Ecto neural progenitor cell (in vitro differentiated cells): ENCODE measurements at regions not wholly inside any gene's neighbourhood (a gene's known extent, or its start where the extent isn't known, plus 50 kb on each side); places are given as distances from the start of the nearest gene placed in this dataset.

ENCODE experiments used
- DNase-seq: peaks from one replicate; pipeline ENCODE4 v3.0.0-alpha.2; 2018; ENCODE audit warnings: low spot score

- no peak for DNase-seq
Measured at GRCh38 chr3:187954873-187955586, 198.9 kb upstream of the LPP start.

GRCh38 chr3:187955587-187955952, 198.4 kb upstream of the LPP start:
- DNase-seq, result no peak

GRCh38 chr3:187957165-187957581, 196.8 kb upstream of the LPP start:
- no peak for DNase-seq

- DNase-seq, result no peak
Measured at GRCh38 chr3:187957582-187957981, 196.4 kb upstream of the LPP start.

- DNase-seq, result no peak
Measured at GRCh38 chr3:187958432-187959003, 195.4 kb upstream of the LPP start.

GRCh38 chr3:187960820-187961219, 193.1 kb upstream of the LPP start:
- DNase-seq, result no peak

- no peak for DNase-seq
Measured at GRCh38 chr3:187961366-187961765, 192.6 kb upstream of the LPP start.

GRCh38 chr3:187963003-187963676, 190.8 kb upstream of the LPP start:
- DNase-seq, result no peak

- no peak for DNase-seq
Measured at GRCh38 chr3:187963677-187964385, 190.1 kb upstream of the LPP start.

GRCh38 chr3:187964760-187965159, 189.2 kb upstream of the LPP start:
- DNase-seq, result no peak

GRCh38 chr3:187966096-187966495, 187.9 kb upstream of the LPP start:
- no peak for DNase-seq

GRCh38 chr3:187966636-187967406, 187.1 kb upstream of the LPP start:
- no peak for DNase-seq

- DNase-seq, result no peak
Measured at GRCh38 chr3:187967993-187968392, 186.0 kb upstream of the LPP start.

GRCh38 chr3:187968883-187969580, 184.9 kb upstream of the LPP start:
- DNase-seq, result no peak

GRCh38 chr3:187969581-187969950, 184.4 kb upstream of the LPP start:
- DNase-seq, result no peak

- DNase-seq, result no peak
Measured at GRCh38 chr3:187970106-187970505, 183.9 kb upstream of the LPP start.

GRCh38 chr3:187971629-187972028, 182.3 kb upstream of the LPP start:
- DNase-seq, result no peak

GRCh38 chr3:187972454-187972853, 181.5 kb upstream of the LPP start:
- DNase-seq, result no peak

- no peak for DNase-seq
Measured at GRCh38 chr3:187973977-187974870, 179.7 kb upstream of the LPP start.

- DNase-seq, result no peak
Measured at GRCh38 chr3:187974871-187975271, 179.1 kb upstream of the LPP start.
